ENCODE measurements at regions not wholly inside any gene's neighbourhood (a gene's known extent, or its start where the extent isn't known, plus 50 kb on each side); places are given as distances from the start of the nearest gene placed in this dataset.
"Not testable (repeated sequence)": the region's sequence is repeated elsewhere in the genome, so short reads cannot be mapped to it uniquely, and the experiment has no call there.

- DNase-seq (ENCODE audit: low spot score), result not testable (repeated sequence)
Measured at GRCh38 chr1:120941066-120941465, 51.5 kb downstream of the PPIAL4A start.

DNA sequence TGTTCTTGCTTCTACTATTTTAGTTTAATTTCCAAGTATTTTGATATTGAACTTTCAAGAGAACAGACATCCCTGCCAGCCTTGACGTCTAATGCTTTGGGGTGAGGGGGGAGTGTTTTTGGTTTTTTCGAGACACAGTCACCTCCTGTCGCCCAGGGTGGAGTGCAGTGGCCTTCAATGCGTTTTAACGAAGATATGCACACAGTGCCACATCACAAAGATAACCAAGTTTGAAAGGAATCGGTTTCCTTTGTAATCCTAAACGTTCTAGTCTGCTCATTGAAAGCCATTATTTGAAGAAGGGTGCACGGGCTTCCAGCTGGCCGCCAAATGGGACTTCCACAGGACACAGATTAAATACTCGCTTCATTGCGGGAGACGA lies 52.3 kb downstream of the PPIAL4A start:
- DNase-seq (ENCODE audit: low spot score), result not testable (repeated sequence)

DNA sequence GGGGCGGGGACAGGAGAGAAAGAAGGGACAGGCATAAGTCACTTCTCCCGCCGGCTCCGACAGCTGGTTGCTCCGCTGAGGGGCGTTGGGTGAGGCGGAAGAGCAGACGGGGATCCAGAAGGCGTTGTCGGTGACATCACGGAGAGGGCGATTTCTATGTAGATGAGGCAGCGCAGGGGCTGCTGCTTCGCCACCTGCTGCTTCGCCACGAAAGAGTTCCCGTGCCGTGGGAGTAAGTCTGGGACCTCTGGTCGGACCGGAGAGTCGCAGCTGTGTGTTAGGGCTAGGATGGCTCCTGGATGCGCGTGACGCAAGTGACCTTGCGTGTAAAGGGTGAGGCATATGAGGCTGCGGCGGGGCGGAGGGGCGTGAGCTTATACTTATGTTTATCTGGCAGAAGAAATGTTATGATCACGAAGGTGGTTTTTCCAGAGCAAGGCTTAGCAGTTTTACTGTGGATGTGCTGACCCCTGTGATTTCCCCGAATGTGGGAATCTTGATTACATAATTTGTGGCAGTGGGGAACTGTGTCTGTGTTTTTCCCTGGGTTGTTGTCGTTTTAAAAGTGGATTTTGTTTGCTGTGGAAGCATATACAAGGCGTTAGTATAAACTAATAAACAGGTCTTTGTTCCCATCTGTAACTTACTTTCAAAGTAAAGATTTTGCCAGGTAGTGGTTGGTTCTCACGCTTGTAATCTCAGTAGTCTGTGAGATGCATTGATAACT lies 52.8 kb downstream of the PPIAL4A start:
- peak; percentile 68 for DNase-seq (ENCODE audit: low spot score)

DNA sequence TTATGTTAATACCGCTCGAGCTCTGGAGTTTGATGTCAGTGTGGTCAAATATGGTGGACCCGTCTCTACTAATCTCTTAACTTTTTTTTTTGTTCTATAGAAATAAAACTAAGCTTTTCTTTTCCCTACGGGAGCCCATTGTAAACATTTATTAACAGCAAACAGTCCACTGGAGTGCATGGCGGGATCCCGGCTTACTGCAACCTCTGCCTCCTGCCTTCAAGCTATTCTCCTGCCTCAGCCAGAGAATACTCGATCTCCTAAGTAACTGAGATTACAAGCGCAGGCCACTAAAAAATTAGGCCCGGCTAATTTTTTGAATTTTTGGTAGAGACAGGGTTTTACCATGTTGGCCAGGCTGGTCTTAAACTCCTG lies 53.4 kb downstream of the PPIAL4A start:
- DNase-seq (ENCODE audit: low spot score), result not testable (repeated sequence)

DNA sequence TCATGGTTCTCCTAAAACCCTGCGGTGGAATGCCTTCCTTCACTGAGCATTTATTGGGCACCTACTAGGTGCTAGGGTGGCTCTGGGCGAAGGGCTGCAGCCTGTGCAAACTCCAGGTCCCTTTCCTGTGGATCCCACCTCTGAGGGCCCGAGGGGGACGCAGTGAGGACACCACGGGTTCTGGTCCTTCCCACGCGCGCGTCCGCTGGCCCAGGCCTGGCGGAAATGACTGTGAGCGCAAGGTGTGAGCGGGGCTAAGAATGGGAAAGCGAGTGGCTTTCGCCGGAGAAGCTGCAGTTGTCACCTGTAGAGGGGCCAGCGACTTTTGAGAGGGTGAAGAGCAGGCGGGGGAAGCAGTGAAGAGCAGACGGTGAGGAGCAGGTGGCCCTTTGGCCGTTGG lies 55.1 kb downstream of the PPIAL4A start:
- DNase-seq (ENCODE audit: low spot score), result not testable (repeated sequence)

DNA sequence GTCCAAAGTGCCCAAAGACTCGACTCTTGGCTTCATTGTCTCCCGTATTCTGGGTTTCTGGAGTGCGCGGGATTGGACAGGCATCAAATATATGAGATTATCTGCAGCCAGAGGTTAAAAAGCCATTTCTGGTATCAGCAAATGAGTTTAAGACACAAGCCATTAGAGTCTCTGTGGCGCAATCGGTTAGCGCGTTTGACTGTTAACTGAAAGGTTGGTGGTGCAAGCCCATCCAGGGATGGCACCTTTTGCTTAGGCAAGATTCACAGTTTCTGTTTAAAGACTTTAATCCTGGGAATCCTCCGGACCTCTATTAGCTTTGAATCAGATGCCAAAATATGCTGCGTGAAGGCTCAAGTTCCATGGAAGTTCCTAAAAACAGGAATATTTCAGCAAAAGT lies 55.6 kb downstream of the PPIAL4A start:
- DNase-seq (ENCODE audit: low spot score), result not testable (repeated sequence)

GRCh38 chr1:120947114-120947513 lies 57.5 kb downstream of the PPIAL4A start:
- not testable (repeated sequence) for DNase-seq (ENCODE audit: low spot score)

- DNase-seq (ENCODE audit: low spot score), result not testable (repeated sequence)
Measured at GRCh38 chr1:120949724-120950123, 60.2 kb downstream of the PPIAL4A start.

GRCh38 chr1:120950633-120951032 lies 61.1 kb downstream of the PPIAL4A start:
- DNase-seq (ENCODE audit: low spot score), result not testable (repeated sequence)

GRCh38 chr1:120951100-120951499 lies 61.5 kb downstream of the PPIAL4A start:
- not testable (repeated sequence) for DNase-seq (ENCODE audit: low spot score)

DNA sequence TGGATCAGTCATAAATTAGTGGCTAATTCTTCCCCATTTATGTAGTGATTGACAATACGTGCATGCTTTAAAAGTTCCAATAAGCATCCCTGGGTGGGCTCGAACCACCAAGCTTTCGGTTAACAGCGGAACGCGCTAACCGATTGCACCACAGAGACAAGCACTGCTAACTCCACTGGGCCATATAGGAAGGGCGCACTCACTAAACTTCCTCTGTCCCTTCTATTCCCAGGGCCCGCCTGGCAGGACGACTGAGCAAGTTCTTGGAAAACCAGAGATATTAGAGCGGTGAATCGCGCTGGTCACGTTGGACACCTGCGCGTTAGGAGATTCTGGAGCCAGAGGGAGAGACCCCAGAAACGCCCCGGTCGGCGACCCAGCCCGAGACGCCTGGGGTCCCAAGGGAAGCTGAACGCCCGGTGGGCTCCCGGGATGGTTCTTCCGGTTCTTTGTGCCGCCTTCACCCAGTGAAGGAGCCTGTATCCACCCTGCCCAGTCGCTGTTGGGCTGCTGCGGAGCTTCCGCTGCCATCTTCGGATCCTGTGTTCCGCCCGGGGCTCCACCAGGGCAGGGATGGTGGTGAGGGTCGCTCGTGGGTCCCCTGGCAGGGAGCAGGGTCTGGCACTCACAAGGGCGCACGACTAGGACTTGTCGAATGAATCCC lies 62.8 kb downstream of the PPIAL4A start:
- not testable (repeated sequence) for DNase-seq (ENCODE audit: low spot score)

DNA sequence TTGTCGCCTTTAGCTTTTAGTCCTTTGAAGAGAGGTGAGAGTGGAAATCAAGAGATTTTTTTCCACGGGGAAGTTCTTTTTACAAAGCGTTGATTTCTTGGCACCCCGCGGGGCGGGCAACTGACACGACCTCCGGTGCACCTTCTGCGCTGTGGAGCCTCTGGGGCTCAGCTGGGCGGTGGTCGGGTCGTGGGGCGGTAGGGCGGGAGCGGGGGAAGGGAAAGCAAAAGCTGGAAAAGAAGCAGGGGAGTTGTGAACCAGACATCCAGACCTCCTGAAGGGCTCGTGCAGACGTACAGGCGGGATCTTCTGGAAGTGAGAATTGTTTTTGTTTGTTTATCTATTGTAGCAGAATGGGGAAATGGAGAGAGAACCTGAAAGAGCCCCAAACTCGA lies 63.3 kb downstream of the PPIAL4A start:
- DNase-seq (ENCODE audit: low spot score), result not testable (repeated sequence)

- no peak for DNase-seq (ENCODE audit: low spot score)
Measured at GRCh38 chr1:120954736-120955135, 65.2 kb downstream of the PPIAL4A start.

- not testable (repeated sequence) for DNase-seq (ENCODE audit: low spot score)
Measured at GRCh38 chr1:120955961-120956360, 66.4 kb downstream of the PPIAL4A start.

DNA sequence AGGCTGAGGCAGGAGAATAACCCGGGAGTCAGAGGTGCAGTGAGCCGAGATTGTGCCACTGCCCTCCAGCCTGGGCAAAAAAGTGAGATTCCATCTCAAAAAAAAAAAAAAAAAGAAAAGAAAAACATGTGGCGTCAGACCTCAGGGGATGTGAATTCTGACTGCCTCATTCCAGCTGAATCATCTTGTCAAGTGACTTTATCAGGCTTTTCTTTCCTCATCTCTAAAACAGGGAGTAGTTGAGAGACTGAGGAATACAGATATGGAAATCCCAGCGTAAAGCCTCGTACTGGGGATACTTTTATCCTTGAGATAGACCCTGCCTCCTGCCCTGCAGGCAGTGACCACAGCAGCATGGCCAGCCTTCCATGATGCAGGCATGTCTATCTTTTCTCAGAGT lies 76.4 kb downstream of the PPIAL4A start:
- DNase-seq (ENCODE audit: low spot score), result not testable (repeated sequence)

DNA sequence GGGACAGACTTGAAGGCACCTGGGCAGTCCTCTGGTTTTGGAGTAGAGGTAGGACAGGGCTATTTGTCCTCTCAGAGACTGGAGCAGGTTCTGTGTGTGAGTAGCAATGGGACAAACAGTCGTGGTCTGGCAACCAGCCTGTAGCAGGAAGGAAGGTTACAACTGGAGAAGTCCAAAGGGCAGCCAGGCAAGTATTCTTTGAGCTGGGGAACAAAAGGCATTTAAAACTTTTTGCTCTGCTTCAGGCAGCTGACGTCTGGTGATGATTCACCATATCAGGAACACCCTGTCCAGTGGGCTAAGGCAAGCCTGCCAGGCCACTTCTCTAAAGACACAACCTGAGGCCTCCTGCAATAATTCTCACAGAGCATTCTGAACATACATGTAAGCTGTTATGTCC lies 83.3 kb downstream of the PPIAL4A start:
- DNase-seq (ENCODE audit: low spot score), result not testable (repeated sequence)

- DNase-seq (ENCODE audit: low spot score), result not testable (repeated sequence)
Measured at GRCh38 chr1:120973836-120974235, 84.3 kb downstream of the PPIAL4A start.

- not testable (repeated sequence) for DNase-seq (ENCODE audit: low spot score)
Measured at GRCh38 chr1:120977279-120977678, 87.7 kb downstream of the PPIAL4A start.

GRCh38 chr1:120981489-120982094 lies 92.0 kb downstream of the PPIAL4A start:
- DNase-seq (ENCODE audit: low spot score), result not testable (repeated sequence)

GRCh38 chr1:120994614-120995013 lies 105.0 kb downstream of the PPIAL4A start:
- DNase-seq (ENCODE audit: low spot score), result not testable (repeated sequence)

GRCh38 chr1:120995025-120995424 lies 105.5 kb downstream of the PPIAL4A start:
- DNase-seq (ENCODE audit: low spot score), result not testable (repeated sequence)

DNA sequence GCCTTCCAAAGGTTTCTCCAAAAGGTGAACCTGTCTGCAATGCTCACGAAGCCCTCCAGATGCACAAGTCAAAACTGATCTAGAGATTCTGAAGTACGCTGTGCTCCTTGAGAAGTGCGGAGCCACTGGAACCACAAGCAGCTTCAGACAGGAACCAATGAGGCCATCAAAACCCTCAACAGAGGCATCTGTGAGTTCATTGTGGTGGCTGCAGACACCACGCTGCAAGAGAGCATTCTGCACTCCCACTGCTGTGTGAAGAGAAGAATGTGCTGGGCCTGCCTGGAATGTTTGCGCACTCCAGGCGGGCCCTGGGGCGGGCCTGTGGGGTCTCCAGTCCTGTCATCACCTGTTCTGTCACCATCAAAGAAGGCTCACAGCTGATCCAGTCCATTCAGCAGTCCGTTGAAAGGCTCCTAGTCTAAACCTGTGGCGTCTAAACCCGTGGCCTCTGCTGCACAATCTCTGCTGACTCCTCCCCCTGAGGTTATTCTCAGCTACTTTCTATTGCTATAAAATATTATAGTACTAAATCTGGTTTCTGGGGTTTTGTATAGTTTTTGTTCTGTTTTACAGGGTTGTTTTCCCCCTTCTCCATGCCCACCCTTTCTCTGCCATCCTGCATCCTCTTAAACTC lies 111.6 kb downstream of the PPIAL4A start:
- DNase-seq (ENCODE audit: low spot score), result not testable (repeated sequence)

- DNase-seq (ENCODE audit: low spot score), result not testable (repeated sequence)
Measured at GRCh38 chr1:121003230-121003629, 113.7 kb downstream of the PPIAL4A start.
